Calu3 (cell line): ENCODE measurements at regions not wholly inside any gene's neighbourhood (a gene's known extent, or its start where the extent isn't known, plus 50 kb on each side); places are given as distances from the start of the nearest gene placed in this dataset.

Experiments used
- BruUV-seq: library from RNA; stranded (reverse); fragments of 400-500 nt; replicated peaks from 2 replicates; lab custom pipeline; 2021; lab: Mats Ljungman, UMichigan
- CTCF ChIA-PET: fragments of 300-600 bp; sonication (Branson Sonifier 250); formaldehyde crosslinking; loops from one replicate; lab custom pipeline; 2022; ENCODE audit warnings: antibody characterized with exemption; lab: Charles Lee
- DNase-seq: peaks from one replicate; pipeline ENCODE4 v3.0.0; 2022
- H3K27ac Mint-ChIP-seq: one replicate; pipeline ENCODE4 v1.8.0; 2022; ENCODE audit warnings: mixed read lengths; ENCODE audit not compliant: unreplicated experiment
- H3K27me3 Mint-ChIP-seq: one replicate; pipeline ENCODE4 v1.8.0; 2022; ENCODE audit warnings: mixed read lengths; ENCODE audit not compliant: unreplicated experiment
- H3K36me3 Mint-ChIP-seq: one replicate; pipeline ENCODE4 v1.8.0; 2022; ENCODE audit warnings: mild to moderate bottlenecking, moderate library complexity, mixed read lengths; ENCODE audit not compliant: insufficient read depth, unreplicated experiment
- H3K4me1 Mint-ChIP-seq: one replicate; pipeline ENCODE4 v1.8.0; 2022; ENCODE audit warnings: mild to moderate bottlenecking, low read depth, mixed read lengths; ENCODE audit not compliant: unreplicated experiment
- H3K4me3 Mint-ChIP-seq: one replicate; pipeline ENCODE4 v1.8.0; 2022; ENCODE audit warnings: mild to moderate bottlenecking, low read depth, moderate library complexity, mixed read lengths; ENCODE audit not compliant: unreplicated experiment
- H3K9me3 Mint-ChIP-seq: one replicate; pipeline ENCODE4 v1.8.0; 2022; ENCODE audit warnings: low read depth, mixed read lengths; ENCODE audit not compliant: unreplicated experiment
- intact Hi-C: fragments of 100-400 bp; cut with micrococcal nuclease; formaldehyde crosslinking; loops from one replicate; pipeline ENCODE4 v1.10.0; 2022; ENCODE audit not compliant: unreplicated experiment
- TF ChIP-seq, protein P1 (sequence below): fragments of 200-600 bp; IDR thresholded peaks from one replicate; pipeline ENCODE4 v1.8.0; 2022; ENCODE audit warnings: antibody characterized with exemption; ENCODE audit not compliant: unreplicated experiment

- Mint-ChIP-seq H3K27me3 (no peaks in the 10 kb centered on the region), H3K4me1 (peaks cover 51% of the 10 kb centered on the region), H3K36me3 (no peaks in the 10 kb centered on the region), H3K9me3 (peaks cover 2% of the 10 kb centered on the region), H3K4me3 (no peak overlapping the region), H3K27ac (peak overlapping the region; percentile 41)
- intact Hi-C loops, result loop anchor here (5.0 kb wide), 1 partner anchor 160 kb away; no protein-coding TSS in a partner anchor
- CTCF ChIA-PET, result no interaction called here
- TF ChIP-seq, protein P1, sequence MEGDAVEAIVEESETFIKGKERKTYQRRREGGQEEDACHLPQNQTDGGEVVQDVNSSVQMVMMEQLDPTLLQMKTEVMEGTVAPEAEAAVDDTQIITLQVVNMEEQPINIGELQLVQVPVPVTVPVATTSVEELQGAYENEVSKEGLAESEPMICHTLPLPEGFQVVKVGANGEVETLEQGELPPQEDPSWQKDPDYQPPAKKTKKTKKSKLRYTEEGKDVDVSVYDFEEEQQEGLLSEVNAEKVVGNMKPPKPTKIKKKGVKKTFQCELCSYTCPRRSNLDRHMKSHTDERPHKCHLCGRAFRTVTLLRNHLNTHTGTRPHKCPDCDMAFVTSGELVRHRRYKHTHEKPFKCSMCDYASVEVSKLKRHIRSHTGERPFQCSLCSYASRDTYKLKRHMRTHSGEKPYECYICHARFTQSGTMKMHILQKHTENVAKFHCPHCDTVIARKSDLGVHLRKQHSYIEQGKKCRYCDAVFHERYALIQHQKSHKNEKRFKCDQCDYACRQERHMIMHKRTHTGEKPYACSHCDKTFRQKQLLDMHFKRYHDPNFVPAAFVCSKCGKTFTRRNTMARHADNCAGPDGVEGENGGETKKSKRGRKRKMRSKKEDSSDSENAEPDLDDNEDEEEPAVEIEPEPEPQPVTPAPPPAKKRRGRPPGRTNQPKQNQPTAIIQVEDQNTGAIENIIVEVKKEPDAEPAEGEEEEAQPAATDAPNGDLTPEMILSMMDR, result no peak
- BruUV-seq, result no TSS peak
- DNase-seq, result no peak
Measured at GRCh38 chr3:30502051-30502741, 104.2 kb upstream of the TGFBR2 start.

DNA sequence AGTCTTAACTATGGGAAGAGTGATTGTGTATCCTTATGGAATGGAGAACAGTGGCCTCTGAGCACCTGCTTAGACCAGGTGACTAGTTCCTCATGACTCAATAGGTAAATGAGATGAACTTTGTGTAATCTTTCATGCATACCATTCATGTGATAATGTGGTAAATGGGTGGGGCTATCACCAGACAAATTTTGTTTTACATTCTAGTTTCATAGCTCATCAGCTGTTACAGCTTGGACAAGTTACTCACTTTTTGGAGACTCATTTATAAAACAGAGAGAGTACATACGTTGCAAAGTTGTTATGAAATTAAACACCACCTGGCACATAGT lies 103.7 kb upstream of the TGFBR2 start:
- intact Hi-C loops, result loop anchor here (5.0 kb wide), 1 partner anchor 160 kb away; no protein-coding TSS in a partner anchor
- no TSS peak for BruUV-seq
- DNase-seq, result no peak
- Mint-ChIP-seq H3K27me3 (no peaks in the 10 kb centered on the region), H3K9me3 (peaks cover 2% of the 10 kb centered on the region), H3K4me1 (peaks cover 51% of the 10 kb centered on the region), H3K27ac (peak overlapping the region; percentile 41), H3K36me3 (no peaks in the 10 kb centered on the region), H3K4me3 (no peak overlapping the region)
- TF ChIP-seq, protein P1, result no peak
- CTCF ChIA-PET, result no interaction called here

GRCh38 chr3:30503446-30503845 lies 103.0 kb upstream of the TGFBR2 start:
- no peaks in the 10 kb centered on the region for H3K27me3 Mint-ChIP-seq
- H3K4me3 Mint-ChIP-seq, result no peak overlapping the region
- peaks cover 2% of the 10 kb centered on the region for H3K9me3 Mint-ChIP-seq
- BruUV-seq, result no TSS peak
- H3K27ac Mint-ChIP-seq, result no peak overlapping the region
- DNase-seq, result no peak
- CTCF ChIA-PET, result no interaction called here
- H3K36me3 Mint-ChIP-seq, result no peaks in the 10 kb centered on the region
- peaks cover 50% of the 10 kb centered on the region for H3K4me1 Mint-ChIP-seq
- TF ChIP-seq, protein P1, result no peak
- intact Hi-C loops, result loop anchor here (5.0 kb wide), 1 partner anchor 161 kb away; no protein-coding TSS in a partner anchor

DNA sequence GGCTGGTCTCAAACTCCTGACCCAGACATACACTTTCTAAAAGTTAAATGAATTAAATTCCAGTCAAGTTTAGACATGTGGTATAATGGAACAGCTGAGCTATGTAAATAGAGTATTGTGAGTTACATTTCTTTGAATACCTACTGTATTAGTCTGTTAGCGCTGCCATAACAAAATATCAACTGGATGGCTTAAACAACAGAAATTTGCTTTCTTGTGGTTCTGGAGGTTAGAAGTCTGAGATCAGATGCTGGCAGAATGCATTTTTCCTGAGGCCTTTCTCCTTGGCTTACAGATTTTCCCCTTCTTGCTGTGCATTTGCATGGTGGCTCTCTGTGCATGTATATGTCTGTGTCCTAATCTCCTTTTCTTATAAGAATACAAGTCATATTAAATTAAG lies 101.5 kb upstream of the TGFBR2 start:
- Mint-ChIP-seq H3K36me3 (no peaks in the 10 kb centered on the region), H3K9me3 (peaks cover 2% of the 10 kb centered on the region), H3K27ac (no peak overlapping the region), H3K27me3 (no peaks in the 10 kb centered on the region), H3K4me1 (peaks cover 38% of the 10 kb centered on the region), H3K4me3 (no peak overlapping the region)
- intact Hi-C loops, result loop anchor here (5.0 kb wide), 1 partner anchor 163 kb away; no protein-coding TSS in a partner anchor
- DNase-seq, result no peak
- CTCF ChIA-PET, result no interaction called here
- TF ChIP-seq, protein P1, result no peak
- BruUV-seq, result no TSS peak
